ENCODE measurements at regions not wholly inside any gene's neighbourhood (a gene's known extent, or its start where the extent isn't known, plus 50 kb on each side); places are given as distances from the start of the nearest gene placed in this dataset.
"Not testable (repeated sequence)": the region's sequence is repeated elsewhere in the genome, so short reads cannot be mapped to it uniquely, and the experiment has no call there.

DNA sequence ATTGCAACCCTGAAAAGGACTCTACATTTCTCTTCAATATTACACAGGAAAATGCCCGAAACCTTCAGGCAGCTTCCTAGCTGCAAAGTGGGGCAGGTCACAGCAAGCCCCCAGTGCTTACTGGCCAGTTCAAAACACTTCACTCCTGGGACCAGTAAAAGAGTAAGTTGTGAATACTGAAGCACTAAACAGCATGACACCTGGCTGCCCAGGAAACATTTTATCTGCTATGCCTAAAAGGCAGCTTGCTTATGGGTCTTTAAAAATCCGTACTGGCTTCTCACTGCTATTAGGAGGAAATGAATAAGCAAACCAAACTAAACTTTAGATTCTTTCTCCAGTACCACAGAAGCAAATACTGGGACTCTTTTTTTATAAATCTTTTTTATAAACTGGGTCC lies 457.9 kb upstream of the ALCAM start:
- DNase-seq = no peak

DNA sequence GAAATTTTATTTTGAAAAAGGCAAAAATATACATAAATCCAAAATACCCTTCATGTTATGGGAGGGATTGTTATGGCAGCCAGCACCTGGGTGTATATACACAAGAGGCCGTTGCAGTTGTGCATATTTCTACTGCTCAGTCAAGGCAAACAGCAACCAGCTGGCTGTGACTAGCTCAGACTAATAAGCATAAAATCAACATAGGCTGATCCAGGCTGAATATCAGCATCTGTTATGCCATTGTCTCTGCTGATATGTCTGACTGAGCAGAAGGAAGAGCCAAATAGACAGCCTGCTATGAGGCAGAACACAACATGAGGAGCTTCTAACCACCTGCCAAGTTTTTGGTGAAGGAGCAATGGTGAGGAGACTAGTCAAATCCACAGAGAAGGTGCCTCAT lies 457.5 kb upstream of the ALCAM start:
- DNase-seq = no peak

DNA sequence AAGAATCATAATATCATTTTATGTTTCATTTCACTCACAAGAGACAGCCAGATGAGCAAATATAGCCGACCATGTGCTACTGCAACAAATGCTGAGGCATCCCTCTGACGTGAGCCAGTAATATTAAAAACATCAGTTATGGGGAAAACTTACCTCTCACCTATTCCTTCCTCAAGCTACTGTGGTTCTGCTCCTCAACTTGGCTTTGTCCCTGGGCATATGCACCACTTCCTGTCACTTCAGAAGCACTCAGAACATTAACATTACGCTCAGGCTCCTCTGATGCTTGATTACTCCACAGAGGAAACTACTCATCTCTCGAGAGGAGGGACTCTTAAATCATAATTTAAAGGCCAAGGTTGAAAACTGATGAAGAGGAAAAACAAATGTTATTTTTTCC lies 457.0 kb upstream of the ALCAM start:
- DNase-seq = no peak

DNA sequence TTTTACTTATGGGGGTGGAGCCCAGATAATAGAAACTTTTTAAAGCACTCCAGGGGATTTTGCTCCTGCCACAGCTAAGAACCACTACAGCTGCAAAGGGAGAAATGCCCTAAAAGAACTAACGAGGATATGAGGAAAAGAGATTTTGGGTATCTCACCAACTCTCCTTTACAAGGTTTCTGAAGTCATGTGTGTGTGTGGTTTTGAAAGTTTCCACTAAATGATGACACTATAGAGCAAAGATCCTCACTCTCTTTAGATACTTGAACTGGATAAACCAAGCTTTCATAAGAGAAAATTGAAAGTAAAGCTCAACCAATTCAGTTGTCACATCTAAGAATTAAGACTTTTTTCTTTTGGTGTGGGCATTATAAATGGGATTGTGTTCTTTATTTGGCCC lies 455.3 kb upstream of the ALCAM start:
- no peak for DNase-seq

DNA sequence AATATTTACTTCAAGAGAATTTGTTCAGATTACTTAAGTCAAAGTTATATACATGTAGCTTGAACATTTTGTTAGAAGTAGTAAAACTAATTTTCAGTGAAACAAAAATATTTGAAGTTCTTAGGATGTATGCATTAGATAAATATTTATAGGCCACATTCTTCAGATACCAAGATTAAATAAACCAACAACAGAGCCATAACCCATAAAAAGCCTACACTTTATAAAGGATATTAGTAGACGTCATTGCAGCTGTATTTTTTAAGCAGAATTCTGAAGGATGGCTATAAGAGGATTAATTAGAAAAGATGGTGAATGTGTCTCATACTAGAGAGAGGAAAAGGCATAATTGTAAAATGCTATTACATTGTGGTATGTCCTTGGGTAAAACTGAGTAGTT lies 449.7 kb upstream of the ALCAM start:
- no peak for DNase-seq

DNA sequence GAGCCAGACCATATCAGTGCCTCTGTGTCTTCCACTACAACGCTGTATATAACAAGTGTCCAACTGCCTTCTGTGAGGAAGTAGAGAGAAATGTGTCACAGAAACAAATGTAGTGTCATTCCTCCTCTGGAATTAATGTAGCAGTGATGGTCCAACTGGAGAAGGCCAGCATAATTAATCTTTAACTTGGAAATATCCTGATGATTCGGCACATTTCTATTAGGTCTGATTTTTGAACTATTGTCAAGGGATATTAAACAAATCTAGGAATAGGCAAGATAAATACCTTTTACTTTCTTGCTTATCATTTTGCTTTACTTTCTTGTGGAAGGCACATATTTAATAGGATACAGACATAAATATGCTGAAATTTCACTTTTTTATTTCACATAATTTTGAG lies 446.2 kb upstream of the ALCAM start:
- no peak for DNase-seq

DNA sequence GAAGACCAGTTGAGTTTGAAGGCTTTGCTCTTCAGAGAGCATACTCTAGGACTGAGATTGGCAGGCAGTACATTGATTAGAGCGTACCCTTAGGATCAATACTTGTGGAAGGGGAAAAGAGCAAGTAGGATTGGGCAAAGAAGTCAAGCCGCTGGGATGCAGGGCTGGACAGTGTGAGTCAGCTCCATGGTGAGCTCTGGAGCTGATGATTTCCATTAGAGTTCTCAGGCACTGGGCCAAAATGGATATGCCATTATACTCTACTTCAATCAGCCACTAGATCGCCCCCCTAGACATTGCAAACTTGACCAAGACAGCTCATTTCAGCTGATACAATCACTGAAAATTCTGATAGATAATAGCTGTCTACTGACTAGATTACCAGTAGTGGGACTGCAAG lies 432.7 kb upstream of the ALCAM start:
- DNase-seq = no peak

DNA sequence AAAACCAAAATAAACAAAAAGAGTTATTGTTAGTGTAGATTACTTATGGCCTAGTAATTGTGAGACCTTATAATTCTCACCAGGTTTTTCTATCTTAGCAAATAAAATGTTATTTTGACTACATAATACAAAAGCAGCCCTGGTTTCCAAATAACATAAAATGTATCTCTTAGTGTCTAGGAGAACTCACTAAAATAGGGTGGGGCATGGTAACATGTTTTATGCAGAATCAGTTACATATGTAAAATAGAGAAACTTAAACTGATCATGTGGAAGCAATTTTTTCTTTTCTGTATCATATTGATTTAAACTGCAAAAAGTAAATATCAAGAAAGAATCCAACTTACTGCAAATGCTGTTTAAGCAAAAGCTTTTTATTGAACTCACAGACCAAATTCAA lies 431.1 kb upstream of the ALCAM start:
- DNase-seq = no peak

DNA sequence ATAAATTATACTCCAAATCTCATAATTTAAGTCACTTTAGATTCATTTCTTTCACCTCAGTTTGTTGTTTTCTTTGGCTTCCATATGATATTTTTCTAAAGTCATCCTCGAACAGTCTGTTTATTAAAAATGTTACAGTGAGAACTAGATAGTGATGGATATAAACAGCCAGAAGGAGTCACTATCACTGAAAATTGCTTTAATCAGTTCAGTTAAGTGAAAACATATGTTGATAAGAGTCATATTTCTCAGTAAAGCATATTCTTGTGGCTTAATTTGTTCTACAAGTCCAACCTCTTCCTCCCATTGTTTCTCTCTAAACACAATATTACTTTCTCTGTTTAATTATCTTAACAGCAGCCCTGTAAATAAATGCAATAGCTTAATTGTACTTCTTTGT lies 427.5 kb upstream of the ALCAM start:
- no peak for DNase-seq

DNA sequence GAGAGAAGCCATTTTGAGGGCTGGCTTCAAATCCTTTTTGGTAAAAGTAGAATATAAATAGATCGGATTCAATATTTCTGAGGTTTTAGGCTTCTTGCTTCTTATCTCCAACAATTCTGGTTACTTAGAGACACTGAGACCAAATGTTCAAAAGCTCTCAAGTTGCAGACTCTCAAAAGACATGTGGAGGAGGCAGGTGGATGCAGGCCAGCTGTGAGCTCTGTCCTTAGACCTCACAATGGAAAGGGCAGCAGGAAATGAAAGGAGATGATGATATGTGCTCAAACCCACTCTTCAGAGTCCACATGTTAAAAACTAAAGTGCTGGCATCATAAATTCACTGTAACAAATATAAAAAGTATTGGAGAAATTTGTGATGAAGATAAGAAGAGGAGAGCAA lies 424.9 kb upstream of the ALCAM start:
- DNase-seq = no peak

DNA sequence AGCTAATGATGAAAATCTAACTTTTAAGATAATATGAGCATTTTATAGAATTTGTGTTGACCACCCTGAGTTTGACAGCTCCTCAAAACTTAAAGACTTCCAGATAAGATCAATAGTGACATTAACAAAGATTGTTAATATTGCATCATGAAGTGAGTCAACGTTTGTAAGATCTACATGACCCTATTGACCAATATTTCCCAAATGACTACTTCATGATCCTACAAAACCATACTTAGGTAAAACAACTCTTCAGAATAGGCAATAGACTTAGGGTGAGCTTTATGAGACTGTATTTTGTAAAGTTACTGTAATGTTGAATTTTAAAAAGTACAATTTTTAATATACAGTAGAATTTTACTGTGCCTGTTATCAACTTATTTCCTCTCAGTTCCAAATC lies 422.7 kb upstream of the ALCAM start:
- DNase-seq = no peak

DNA sequence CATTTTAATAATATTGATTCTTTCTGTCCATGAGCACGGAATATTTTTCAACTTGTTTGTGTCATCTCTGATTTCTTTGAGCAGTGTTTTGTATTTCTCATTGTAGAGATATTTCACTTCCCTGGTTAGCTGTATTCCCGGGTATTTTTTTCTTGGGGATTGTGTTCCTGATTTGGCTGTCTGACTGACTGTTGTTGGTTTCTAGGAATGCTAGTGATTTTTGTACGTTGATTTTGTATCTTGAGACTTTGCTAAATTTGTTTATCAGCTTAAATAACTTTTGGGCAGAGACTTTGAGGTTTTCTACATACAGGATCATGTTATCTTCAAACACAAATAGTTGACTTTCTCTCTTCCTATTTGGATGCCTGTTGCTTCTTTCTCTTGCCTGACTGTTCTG lies 418.8 kb upstream of the ALCAM start:
- DNase-seq = no peak

DNA sequence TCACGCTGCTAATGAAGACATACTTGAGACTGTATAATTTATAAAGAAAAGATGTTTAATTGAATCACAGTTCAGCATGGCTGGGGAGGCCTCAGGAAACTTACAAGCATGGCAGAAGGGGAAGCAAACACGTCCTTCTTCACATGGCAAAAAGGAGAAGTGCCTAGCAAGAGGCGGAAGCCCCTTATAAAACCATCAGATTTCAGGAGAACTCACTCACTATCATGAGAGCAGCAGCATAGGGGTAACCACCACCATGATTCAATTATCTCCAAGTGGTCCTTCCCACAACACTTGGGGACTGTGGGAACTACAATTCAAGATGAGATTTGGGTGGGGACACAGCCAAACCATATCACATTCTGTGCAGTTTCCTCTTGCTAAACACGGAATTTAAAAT lies 416.9 kb upstream of the ALCAM start:
- DNase-seq = not testable (repeated sequence)

DNA sequence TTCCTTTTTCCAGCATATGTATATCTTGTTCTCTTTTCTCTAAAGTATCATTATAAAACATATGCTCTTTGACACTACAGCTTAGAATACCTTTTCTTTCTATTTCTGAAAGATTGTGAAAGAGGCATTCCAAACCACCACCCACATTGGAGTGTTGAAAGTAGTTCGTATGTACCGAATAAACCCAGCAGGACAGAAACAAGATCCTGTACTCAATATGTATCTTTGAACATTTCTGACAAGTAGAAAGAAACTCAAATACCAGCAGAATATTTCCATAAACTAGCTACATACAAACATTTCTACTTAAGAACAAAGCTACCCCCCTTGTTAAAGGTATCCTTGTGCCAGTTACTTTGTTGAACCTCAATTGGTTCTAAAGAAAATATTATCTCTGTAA lies 415.3 kb upstream of the ALCAM start:
- no peak for DNase-seq

DNA sequence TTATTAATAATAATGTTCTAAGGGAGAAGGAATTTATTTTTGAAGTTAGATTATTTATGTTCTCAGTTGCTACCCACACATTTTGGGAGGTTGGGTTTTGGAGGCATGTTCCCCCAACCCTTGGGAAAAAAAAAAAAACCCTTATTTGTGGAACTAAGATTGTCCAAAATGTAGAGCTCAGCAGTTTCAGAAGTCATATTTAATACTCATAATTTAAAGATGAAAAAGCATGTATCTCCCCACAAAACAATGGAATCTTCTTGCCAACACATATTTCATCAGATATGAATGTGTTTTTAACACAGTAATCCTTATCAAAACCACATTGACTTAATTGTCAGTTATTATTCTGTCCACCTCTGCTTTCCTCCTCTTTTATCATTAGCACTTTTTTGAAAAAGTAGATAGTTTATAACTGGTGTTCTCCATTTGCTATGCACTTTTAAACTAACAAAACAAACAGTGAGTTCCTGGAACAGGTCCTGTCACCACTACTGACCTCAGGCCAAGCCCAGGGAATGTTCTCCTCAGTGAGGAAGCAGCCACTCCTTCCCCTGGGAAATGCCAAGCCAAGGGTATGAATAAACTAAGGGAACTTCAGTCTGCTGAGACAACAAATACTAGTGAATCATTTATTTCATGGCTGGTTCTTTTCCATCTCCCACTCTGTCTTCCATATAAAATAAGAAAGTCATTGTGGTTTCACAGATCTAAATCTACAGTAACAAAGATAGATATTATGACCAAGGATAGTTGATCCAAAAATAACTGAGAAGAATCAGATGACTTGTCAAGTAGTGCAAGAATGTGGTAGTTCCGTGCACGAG lies 414.4 kb upstream of the ALCAM start:
- no peak for DNase-seq

DNA sequence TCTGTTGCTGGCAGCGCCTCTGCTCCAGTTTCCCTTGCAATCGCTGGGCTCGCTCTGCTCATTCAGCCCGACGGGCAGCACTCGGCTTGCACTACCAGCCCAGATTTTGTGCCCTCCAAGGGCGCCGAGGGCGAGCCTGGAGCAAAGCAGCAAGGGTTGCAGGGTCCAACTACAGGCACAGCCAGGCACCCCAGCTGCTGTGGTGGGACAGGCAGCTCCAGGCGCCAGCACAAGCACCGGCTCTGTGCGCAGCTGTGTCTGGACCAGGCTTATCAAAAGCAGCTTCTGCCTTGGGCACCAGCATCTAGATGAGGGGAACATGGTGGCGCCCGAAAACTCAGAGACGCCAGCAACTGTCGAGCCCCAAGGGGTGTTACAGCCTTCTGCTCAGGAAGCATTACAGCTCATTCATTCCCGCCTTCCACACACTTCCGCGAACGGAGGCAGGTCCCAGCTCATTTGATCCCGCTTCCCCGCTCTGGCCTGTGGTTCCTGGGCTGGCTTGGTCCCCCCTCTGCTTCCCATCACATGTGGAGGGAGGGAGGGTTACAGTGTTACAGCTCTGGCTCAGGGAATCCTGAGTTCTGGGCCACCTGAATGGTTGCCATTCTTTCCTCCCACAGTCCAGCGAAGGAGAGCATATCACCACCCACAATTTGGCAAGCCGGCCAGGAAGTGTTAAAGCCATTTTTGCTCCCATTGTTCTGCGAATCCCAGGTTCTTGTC lies 409.9 kb upstream of the ALCAM start:
- DNase-seq = no peak

DNA sequence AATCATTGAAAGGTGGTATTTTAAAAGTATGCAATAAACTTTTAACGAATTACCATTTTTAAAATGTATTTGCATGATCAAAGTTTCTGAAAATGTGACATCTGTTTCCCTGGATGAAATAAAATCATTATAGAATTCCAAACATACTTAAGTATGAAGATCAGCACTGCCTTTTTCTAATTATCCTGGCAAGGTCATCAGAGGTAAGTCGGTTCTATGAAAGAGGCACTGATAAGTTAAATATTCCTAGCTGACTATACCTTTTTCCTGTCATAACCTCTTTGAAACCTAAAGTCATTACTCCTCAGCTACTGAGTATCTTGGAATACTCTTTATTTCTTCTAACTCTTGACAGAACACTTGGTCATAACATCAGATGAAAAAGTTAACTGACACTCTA lies 406.1 kb upstream of the ALCAM start:
- no peak for DNase-seq

DNA sequence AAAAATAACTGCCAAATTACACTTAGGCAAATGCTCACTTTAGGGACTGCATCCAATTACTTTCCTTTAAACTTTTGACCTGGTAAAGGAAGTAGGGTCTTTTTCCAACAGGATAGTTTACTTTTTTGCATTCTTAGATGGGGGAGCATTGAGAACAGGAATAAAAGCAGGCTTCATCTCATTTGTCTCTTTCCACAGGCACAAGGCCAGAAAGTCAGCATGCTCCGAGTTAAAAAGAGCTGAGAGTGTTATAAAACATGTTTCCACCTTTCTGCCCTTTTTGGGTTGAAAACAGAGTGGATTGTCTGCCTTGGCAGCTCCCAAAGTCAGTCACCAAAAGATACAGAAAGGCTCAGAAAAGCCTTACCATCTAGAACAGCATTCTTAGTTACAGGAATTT lies 404.9 kb upstream of the ALCAM start:
- DNase-seq = no peak

DNA sequence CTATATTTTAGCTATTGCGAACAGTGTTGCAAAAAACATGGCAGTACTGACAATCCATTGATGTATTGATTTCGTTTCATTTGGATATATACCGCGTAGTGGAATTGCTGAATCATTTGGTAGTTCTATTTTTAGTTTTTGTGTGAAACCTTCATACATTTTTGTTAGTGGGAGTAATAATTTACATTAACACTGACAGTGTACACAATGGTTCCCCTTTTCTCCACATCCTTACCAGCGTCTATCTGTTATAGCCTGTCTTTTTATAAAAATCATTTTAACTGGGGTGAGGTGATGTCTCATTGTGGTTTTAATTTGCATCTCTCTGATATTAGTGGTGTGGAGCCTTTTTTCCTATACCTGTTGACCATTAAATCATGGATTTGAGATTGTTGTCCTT lies 392.4 kb upstream of the ALCAM start:
- DNase-seq = no peak

DNA sequence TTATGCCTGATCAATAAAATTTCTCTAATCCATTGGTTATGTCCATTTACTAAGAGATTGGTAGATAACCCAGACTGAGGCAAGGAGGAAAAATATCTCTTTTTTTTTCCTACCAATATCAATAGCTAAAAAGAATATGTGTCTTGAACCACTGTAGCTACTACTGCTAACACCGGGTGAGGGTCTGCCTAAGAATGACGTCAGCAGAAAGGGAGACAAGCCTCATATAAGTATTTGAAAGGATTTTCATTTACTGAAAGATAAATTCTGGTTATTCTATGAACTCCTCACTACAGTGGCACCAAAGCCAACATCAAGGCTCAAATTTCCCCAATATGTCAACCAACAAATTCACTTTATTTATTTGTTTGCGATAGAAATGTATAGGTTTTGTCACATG lies 389.0 kb upstream of the ALCAM start:
- no peak for DNase-seq

DNA sequence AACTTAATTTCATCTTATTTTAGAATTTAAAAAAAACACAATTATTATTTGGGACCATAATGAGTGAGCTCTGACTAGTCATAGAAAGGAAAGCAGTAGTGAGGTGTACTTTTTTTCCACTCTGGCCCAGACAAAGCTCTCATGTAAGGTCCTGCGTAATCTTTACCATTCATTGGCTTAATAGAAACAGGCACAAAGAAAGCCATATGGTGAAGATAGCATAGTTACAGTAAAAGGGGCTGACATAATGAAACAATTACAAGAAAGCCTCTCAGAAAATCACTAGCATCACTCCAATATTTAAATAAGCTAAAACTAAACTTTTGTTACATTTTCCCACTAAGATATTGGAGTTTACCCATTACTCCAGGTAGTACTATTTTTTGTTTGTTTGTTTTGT lies 384.6 kb upstream of the ALCAM start:
- no peak for DNase-seq

DNA sequence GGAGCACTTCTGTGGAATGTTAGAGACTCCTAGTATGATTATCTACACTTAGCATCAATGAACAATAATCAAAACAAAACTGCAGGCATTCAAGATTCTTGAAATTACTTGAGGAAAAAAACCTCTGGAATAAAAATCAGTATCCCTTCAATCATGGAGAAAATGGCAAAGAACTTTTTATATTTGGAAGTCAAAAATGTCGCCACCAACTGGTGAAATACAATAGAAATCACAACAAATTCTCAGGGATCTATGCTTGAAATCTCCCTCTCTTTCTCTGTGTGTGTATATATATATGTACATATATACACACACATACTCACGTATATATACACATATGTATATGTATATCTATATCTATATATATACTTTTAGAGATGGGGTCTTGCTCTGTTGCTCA lies 378.9 kb upstream of the ALCAM start:
- no peak for DNase-seq

DNA sequence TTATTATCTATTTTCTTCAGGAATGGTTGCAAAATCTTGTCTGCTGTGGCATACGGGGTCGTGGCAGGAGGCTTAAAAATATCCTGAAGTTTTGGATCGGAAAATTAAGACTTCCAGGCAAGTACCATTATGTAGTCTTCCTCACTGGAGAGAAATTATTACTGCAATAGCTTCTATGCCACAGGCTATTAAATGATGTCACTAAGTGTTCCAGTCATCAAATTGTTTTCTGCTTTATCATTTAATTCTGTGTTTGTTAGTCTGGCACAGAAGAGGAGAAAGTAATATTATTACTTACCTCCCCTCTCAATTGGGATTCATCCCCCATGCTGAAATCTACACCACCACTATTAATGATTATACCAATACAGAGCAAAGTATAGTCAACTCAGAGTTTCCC lies 378.2 kb upstream of the ALCAM start:
- DNase-seq = no peak

DNA sequence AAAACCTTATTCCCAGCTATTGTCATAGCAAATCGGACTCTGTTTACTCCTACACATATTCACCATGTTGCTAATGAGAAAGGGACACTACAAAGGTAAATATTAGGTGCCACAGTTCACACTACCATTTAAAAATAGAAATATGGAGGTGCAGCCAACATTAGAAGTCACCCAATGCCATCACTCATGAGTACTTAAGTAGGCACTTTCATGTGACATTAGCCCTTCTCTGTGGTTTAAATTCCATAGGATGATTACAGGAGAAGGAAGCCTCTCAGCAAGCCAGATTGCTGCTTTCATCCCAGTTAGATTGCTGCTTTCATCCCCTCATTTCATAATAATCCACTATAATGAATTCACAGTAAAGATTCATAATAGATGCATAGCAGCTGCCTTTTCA lies 376.8 kb upstream of the ALCAM start:
- no peak for DNase-seq

DNA sequence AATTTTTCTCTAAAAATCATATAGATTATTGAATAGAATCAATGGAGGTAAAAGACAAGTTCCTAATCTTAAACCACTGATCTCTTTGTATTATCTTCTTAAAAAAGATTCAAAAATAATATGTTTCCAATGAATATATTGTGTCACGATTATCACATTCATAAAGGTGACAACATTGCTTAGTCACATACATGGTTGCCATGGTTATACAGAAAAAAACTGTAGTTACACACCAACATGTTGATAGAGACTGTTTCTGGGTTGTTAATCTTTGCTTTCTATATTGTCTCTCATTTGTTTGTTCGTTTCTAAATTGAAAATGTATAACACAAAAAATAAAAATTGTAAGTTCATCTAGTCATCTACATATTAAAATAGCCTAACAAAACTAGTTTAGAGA lies 376.0 kb upstream of the ALCAM start:
- DNase-seq = no peak

Measured in suppressor macrophage treated with lipopolysaccharide for 4 hours (primary cell).